ENCODE measurements at regions not wholly inside any gene's neighbourhood (a gene's known extent, or its start where the extent isn't known, plus 50 kb on each side); places are given as distances from the start of the nearest gene placed in this dataset.
A peak's percentile ranks its signal among the peaks of the same experiment; 100 is the strongest.
"Not testable (repeated sequence)": the region's sequence is repeated elsewhere in the genome, so short reads cannot be mapped to it uniquely, and the experiment has no call there.

- DNase-seq (ENCODE audit: low spot score): no peak
Measured at GRCh38 chr6:132140189-132140588, 189.0 kb upstream of the CCN2 start.

GRCh38 chr6:132139611-132140010, 188.4 kb upstream of the CCN2 start:
- DNase-seq (ENCODE audit: low spot score): no peak

- DNase-seq (ENCODE audit: low spot score): no peak
Measured at GRCh38 chr6:132136981-132137380, 185.8 kb upstream of the CCN2 start.

GRCh38 chr6:132135409-132135808, 184.2 kb upstream of the CCN2 start:
- DNase-seq (ENCODE audit: low spot score): no peak

- peak; percentile 24 for DNase-seq (ENCODE audit: low spot score)
Measured at GRCh38 chr6:132133736-132134445, 182.7 kb upstream of the CCN2 start.

- DNase-seq (ENCODE audit: low spot score): peak; percentile 26
Measured at GRCh38 chr6:132132924-132133639, 181.9 kb upstream of the CCN2 start.

- no peak for DNase-seq (ENCODE audit: low spot score)
Measured at GRCh38 chr6:132132422-132132821, 181.2 kb upstream of the CCN2 start.

- DNase-seq (ENCODE audit: low spot score): peak; percentile 89
Measured at GRCh38 chr6:132131758-132132157, 180.6 kb upstream of the CCN2 start.

- DNase-seq (ENCODE audit: low spot score): no peak
Measured at GRCh38 chr6:132131351-132131750, 180.2 kb upstream of the CCN2 start.

- DNase-seq (ENCODE audit: low spot score): peak; percentile 70
Measured at GRCh38 chr6:132130626-132131298, 179.6 kb upstream of the CCN2 start.

- no peak for DNase-seq (ENCODE audit: low spot score)
Measured at GRCh38 chr6:132128424-132128823, 177.3 kb upstream of the CCN2 start.

GRCh38 chr6:132126150-132126549, 175.0 kb upstream of the CCN2 start:
- no peak for DNase-seq (ENCODE audit: low spot score)

GRCh38 chr6:132122871-132123270, 171.7 kb upstream of the CCN2 start:
- DNase-seq (ENCODE audit: low spot score): no peak

- no peak for DNase-seq (ENCODE audit: low spot score)
Measured at GRCh38 chr6:132122176-132122575, 171.0 kb upstream of the CCN2 start.

- DNase-seq (ENCODE audit: low spot score): no peak
Measured at GRCh38 chr6:132118144-132118543, 167.0 kb upstream of the CCN2 start.

GRCh38 chr6:132115714-132116366, 164.7 kb upstream of the CCN2 start:
- DNase-seq (ENCODE audit: low spot score): no peak

GRCh38 chr6:132114201-132114825, 163.1 kb upstream of the CCN2 start:
- no peak for DNase-seq (ENCODE audit: low spot score)

- DNase-seq (ENCODE audit: low spot score): not testable (repeated sequence)
Measured at GRCh38 chr6:132109752-132110151, 158.6 kb upstream of the CCN2 start.

- DNase-seq (ENCODE audit: low spot score): no peak
Measured at GRCh38 chr6:132107896-132108295, 156.7 kb upstream of the CCN2 start.

GRCh38 chr6:132101535-132101934, 150.4 kb upstream of the CCN2 start:
- DNase-seq (ENCODE audit: low spot score): no peak

- no peak for DNase-seq (ENCODE audit: low spot score)
Measured at GRCh38 chr6:132100388-132100990, 149.3 kb upstream of the CCN2 start.

- peak; percentile 21 for DNase-seq (ENCODE audit: low spot score)
Measured at GRCh38 chr6:132096996-132097395, 145.8 kb upstream of the CCN2 start.

Measured in AG20443 (cell line).